Ascending aorta (tissue), 2 donors: ENCODE measurements at regions not wholly inside any gene's neighbourhood (a gene's known extent, or its start where the extent isn't known, plus 50 kb on each side); places are given as distances from the start of the nearest gene placed in this dataset.

ENCODE experiments used
- DNase-seq, 2 donors: peaks; one replicate each; pipeline ENCODE4 v3.0.0-alpha.2; 2019; ENCODE audit warnings: low spot score in 2 of 2
- H3K27ac ChIP-seq, 2 donors: fragments of 200-600 bp; sonication (generic); one replicate each; pipeline ENCODE4 v1.5.1; 2016 to 2017; ENCODE audit warnings: mild to moderate bottlenecking in 1 of 2
- H3K27me3 ChIP-seq: fragments of 200-600 bp; sonication (generic); one replicate; pipeline ENCODE4 v1.5.1; 2017
- H3K36me3 ChIP-seq, 2 donors: fragments of 200-600 bp; sonication (generic); one replicate each; pipeline ENCODE4 v1.5.1; 2016
- H3K4me1 ChIP-seq, 2 donors: fragments of 200-600 bp; sonication (generic); one replicate each; pipeline ENCODE4 v1.5.1; 2016 to 2017; ENCODE audit warnings: mild to moderate bottlenecking in 1 of 2
- H3K4me3 ChIP-seq, 2 donors: fragments of 200-600 bp; sonication (generic); one replicate each; pipeline ENCODE4 v1.5.1; 2016 to 2017; ENCODE audit warnings: mild to moderate bottlenecking in 1 of 2
- H3K9me3 ChIP-seq, 2 donors: fragments of 200-600 bp; sonication (generic); one replicate each; pipeline ENCODE4 v1.5.1; 2016
- intact Hi-C: fragments of 100-400 bp; cut with DNase I; formaldehyde crosslinking; loops from one replicate; pipeline ENCODE4 v1.15.1; 2023
- TF ChIP-seq, protein P1 (sequence below), 3 experiments: fragments of 200-600 bp in 2 of 3; fragments of 450-650 bp in 1 of 3; sonication (generic) in 2 of 3; IDR thresholded peaks; one replicate each; pipeline ENCODE4 v1.5.1; 2016 to 2019; ENCODE audit warnings: antibody characterized with exemption in 3 of 3, mild to moderate bottlenecking in 1 of 3, moderate library complexity in 1 of 3

DNA sequence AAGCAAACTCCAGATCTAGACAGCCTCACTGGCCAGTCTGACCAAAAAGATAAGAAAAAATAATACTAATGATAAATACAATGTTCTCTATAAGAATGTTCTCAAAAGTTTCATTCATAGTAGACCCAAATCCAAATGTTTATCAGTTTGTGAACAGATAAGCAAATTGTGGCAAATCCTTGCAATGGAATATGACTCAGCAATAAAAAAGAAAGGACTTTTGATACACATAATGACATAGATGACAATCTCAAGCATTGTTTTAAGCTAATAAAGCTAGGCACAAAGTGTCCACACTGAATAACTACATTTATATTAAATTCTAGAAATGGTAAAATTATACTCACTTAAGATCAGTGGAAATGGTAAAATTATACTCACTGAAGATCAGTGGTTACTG lies 195.4 kb upstream of the TYRP1 start:
- TF ChIP-seq, protein P1, sequence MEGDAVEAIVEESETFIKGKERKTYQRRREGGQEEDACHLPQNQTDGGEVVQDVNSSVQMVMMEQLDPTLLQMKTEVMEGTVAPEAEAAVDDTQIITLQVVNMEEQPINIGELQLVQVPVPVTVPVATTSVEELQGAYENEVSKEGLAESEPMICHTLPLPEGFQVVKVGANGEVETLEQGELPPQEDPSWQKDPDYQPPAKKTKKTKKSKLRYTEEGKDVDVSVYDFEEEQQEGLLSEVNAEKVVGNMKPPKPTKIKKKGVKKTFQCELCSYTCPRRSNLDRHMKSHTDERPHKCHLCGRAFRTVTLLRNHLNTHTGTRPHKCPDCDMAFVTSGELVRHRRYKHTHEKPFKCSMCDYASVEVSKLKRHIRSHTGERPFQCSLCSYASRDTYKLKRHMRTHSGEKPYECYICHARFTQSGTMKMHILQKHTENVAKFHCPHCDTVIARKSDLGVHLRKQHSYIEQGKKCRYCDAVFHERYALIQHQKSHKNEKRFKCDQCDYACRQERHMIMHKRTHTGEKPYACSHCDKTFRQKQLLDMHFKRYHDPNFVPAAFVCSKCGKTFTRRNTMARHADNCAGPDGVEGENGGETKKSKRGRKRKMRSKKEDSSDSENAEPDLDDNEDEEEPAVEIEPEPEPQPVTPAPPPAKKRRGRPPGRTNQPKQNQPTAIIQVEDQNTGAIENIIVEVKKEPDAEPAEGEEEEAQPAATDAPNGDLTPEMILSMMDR (IDR thresholded peaks at IDR 0.05): no peak
- intact Hi-C loops: no loop called here
- no peaks in the 10 kb centered on the region for H3K9me3 ChIP-seq
- H3K27me3 ChIP-seq: no peaks in the 10 kb centered on the region
- no peaks in the 10 kb centered on the region for H3K4me1 ChIP-seq
- no peak overlapping the region for H3K27ac ChIP-seq
- H3K36me3 ChIP-seq: no peaks in the 10 kb centered on the region
- no peak for DNase-seq
- no peak overlapping the region for H3K4me3 ChIP-seq

DNA sequence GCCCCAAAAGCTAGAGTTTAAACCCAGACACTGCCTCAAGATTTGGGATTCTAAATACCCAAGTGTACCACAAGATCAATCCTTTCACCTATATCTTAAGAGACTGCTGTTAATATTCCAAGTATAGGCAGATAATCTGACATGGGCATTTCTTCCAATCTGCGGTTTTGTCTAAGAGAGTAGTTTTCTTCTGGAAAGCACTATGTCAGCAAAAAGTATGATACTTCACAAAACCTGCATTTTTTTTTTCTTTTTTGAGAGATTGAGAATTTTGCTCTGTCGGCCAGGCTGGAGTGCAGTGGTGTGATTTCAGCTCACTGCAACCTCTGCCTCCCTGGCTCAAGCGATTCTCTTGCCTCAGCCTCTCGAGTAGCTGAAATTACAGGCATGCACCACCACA lies 190.7 kb upstream of the TYRP1 start:
- intact Hi-C loops: no loop called here
- no peak for DNase-seq
- TF ChIP-seq, protein P1 (IDR thresholded peaks at IDR 0.05): no peak
- Histone ChIP-seq H3K4me3 (no peak overlapping the region), H3K27ac (no peak overlapping the region), H3K9me3 (no peaks in the 10 kb centered on the region), H3K27me3 (no peaks in the 10 kb centered on the region), H3K36me3 (no peaks in the 10 kb centered on the region), H3K4me1 (no peaks in the 10 kb centered on the region)

DNA sequence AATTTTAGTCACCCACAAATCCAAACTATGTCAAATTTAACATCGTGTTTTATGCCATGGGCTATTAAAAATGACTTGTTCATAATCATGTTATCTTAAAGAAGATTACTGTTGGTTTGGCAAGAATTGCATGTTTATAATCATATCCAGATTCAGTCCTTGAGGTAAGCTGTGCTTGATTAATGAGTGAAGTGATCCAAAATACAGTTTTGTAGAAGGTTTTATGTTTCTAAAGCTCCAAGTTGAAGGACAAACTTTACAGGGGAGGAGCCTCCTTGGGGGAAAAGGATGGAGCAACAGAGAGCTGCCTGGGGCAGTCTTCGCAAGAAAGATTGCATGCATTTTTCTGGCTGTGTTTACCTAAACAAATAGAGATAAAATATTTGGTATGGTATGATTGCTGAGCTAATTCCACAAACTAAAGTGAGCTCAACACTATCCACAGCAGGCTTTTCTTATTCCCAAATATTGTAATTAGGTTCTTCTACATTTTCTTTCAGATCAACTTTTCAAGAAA lies 189.5 kb upstream of the TYRP1 start:
- TF ChIP-seq, protein P1 (IDR thresholded peaks at IDR 0.05): no peak

DNA sequence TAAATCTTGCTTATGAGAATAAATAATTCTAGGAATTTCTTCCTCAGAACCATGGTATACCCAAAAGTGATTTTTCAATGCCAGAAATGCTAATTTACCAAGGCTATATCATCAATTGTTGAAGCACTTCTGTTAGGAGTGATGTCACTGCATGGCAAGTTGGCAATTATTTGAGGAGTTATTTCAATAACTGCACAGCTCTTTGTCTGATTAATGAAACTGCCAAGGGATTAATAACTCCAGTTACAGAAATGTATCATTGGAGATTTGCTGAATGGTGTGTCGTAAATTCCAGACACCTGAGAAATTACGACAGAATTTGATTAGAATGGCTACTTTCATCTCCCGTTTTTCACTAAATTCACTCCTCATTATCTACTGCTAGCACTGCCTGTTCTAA lies 182.6 kb upstream of the TYRP1 start:
- Histone ChIP-seq H3K9me3 (no peaks in the 10 kb centered on the region), H3K36me3 (no peaks in the 10 kb centered on the region), H3K27me3 (no peaks in the 10 kb centered on the region), H3K4me1 (no peaks in the 10 kb centered on the region), H3K27ac (no peak overlapping the region), H3K4me3 (no peak overlapping the region)
- intact Hi-C loops: no loop called here
- no peak for DNase-seq
- TF ChIP-seq, protein P1 (IDR thresholded peaks at IDR 0.05): no peak

More for the DNA sequence above, 189.5 kb upstream of the TYRP1 start:
- intact Hi-C loops: no loop called here
- no peaks in the 10 kb centered on the region for H3K4me1 ChIP-seq
- H3K27ac ChIP-seq: no peak overlapping the region
- no peak overlapping the region for H3K4me3 ChIP-seq
- DNase-seq: no peak
- H3K36me3 ChIP-seq: no peaks in the 10 kb centered on the region
- H3K27me3 ChIP-seq: no peaks in the 10 kb centered on the region
- no peaks in the 10 kb centered on the region for H3K9me3 ChIP-seq

DNA sequence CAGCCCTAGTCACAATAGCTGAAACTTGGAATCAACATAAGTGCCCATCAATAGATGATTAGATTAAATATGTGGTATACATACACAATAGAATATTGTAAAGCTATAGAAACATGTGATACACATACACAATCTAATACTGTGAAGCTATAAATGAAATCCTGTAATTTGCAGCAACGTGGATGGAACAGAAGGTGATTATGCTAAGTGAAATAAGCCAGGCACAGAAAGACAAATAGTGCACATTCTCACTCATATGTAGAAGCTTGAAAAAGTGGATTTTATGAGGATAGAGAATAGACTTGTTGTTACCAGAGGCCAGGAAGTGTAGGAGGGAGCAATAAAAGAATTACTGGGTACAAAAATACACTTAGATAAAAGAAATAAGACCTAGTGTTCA lies 181.5 kb upstream of the TYRP1 start:
- intact Hi-C loops: no loop called here
- no peaks in the 10 kb centered on the region for H3K9me3 ChIP-seq
- TF ChIP-seq, protein P1 (IDR thresholded peaks at IDR 0.05): no peak

DNA sequence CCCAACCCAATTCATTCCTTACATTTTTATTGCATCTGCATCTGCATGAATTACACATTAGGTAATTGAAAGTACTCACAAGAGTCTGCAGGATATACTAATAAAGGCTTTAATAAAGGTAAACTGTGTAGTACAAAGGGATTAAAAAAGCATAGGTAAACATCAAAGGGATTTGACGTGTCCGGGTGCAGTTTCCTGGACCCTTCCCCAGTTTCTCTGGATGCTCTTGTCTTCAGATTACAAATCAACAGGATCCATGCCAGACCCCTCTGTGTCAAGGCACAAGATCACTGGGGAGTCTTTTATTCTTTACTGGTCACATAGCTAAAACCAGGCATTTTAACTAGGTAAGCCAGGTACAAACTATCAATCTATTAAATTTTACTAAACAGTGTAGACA lies 177.2 kb upstream of the TYRP1 start:
- H3K27ac ChIP-seq: no peak overlapping the region
- H3K9me3 ChIP-seq: no peaks in the 10 kb centered on the region
- no peak overlapping the region for H3K4me3 ChIP-seq
- TF ChIP-seq, protein P1 (IDR thresholded peaks at IDR 0.05): no peak
- no peaks in the 10 kb centered on the region for H3K4me1 ChIP-seq
- no peak for DNase-seq
- H3K27me3 ChIP-seq: no peaks in the 10 kb centered on the region
- no peaks in the 10 kb centered on the region for H3K36me3 ChIP-seq
- intact Hi-C loops: no loop called here

More for the DNA sequence above, 181.5 kb upstream of the TYRP1 start:
- Histone ChIP-seq H3K36me3 (no peaks in the 10 kb centered on the region), H3K4me1 (no peaks in the 10 kb centered on the region), H3K27me3 (no peaks in the 10 kb centered on the region), H3K4me3 (no peak overlapping the region), H3K27ac (no peak overlapping the region)
- no peak for DNase-seq
